ENCODE measurements at regions not wholly inside any gene's neighbourhood (a gene's known extent, or its start where the extent isn't known, plus 50 kb on each side); places are given as distances from the start of the nearest gene placed in this dataset.

- Histone ChIP-seq H4K20me1 (replicated peaks; ENCODE audit: control insufficient read depth, extremely low read depth, insufficient read depth, low read length) (no peaks in the 10 kb centered on the region), H3K36me3 (ENCODE audit: control insufficient read depth in 2 of 2, extremely low read depth in 1 of 2, insufficient read depth in 2 of 2, low read length in 2 of 2) (no peaks in the 10 kb centered on the region), H3K9ac (replicated peaks; ENCODE audit: extremely low read depth, insufficient read depth, low read length) (no peak overlapping the region), H2AFZ (ENCODE audit: low read depth, low read length) (no peak overlapping the region), H3K4me3 (replicated peaks in 1 of 3; ENCODE audit: insufficient read depth in 1 of 3, low read depth in 1 of 3, low read length in 3 of 3) (no peak overlapping the region), H3K27me3 (ENCODE audit: control insufficient read depth in 2 of 2, insufficient read depth in 2 of 2, low read length in 2 of 2) (no peaks in the 10 kb centered on the region), H3K4me1 (ENCODE audit: control insufficient read depth, extremely low read depth, insufficient read depth, low read length) (peaks cover 24% of the 10 kb centered on the region), H3K9me3 (replicated peaks; ENCODE audit: control insufficient read depth, insufficient read depth, low read length) (no peaks in the 10 kb centered on the region), H3K79me2 (ENCODE audit: control insufficient read depth, insufficient read depth, low read length) (no peaks in the 10 kb centered on the region), H3K27ac (ENCODE audit: insufficient read depth, low read depth, low read length) (no peak overlapping the region), H3K9me1 (replicated peaks; ENCODE audit: control insufficient read depth, extremely low read depth, insufficient read depth, low read length) (no peaks in the 10 kb centered on the region), H3K4me2 (ENCODE audit: insufficient read depth, low read length) (no peak overlapping the region)
- dilution Hi-C loops (cut with MboI; ENCODE audit: extremely low pct_ligation_motif_present, low sequenced_read_pairs): no loop called here
- ChIA-PET CTCF (interaction anchor here (1.0 to 1.2 kb wide), 3 partner anchors 11 to 688 kb away, joined by 3 read pairs; no protein-coding TSS in a partner anchor), POLR2A (no interaction called here)
- FAIRE-seq (no peak), DNase-seq (ENCODE audit: low read depth, low spot score) (peak; percentile 28)
- intact Hi-C loops (cut with micrococcal nuclease): loop anchor here (5.0 kb wide), 1 partner anchor 687 kb away; no protein-coding TSS in a partner anchor
- TF ChIP-seq EZH2 (IDR thresholded peaks at IDR 0.05; ENCODE audit: borderline replicate concordance, low read depth, low read length, severe bottlenecking): no peak
- TF ChIP-seq MYC (IDR thresholded peaks at IDR 0.05; ENCODE audit: low read depth, low read length): no peak
- no peak for TF ChIP-seq JUN (IDR thresholded peaks at IDR 0.05; ENCODE audit: borderline replicate concordance, insufficient read depth, insufficient read length, low read depth)
- no peak for TF ChIP-seq GATA2 (IDR thresholded peaks at IDR 0.05; ENCODE audit: insufficient read depth, insufficient read length, low read depth, low read length)
- TF ChIP-seq POLR2A (IDR thresholded peaks at IDR 0.05; ENCODE audit: low read depth, low read length): no peak
- TF ChIP-seq, protein P1, sequence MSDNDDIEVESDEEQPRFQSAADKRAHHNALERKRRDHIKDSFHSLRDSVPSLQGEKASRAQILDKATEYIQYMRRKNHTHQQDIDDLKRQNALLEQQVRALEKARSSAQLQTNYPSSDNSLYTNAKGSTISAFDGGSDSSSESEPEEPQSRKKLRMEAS (IDR thresholded peaks at IDR 0.05; ENCODE audit: insufficient read depth, insufficient read length): no peak
- no peak for TF ChIP-seq CTCF (IDR thresholded peaks at IDR 0.05; ENCODE audit: extremely low read depth in 1 of 2, insufficient read depth in 1 of 2, low read depth in 1 of 2, low read length in 2 of 2)
- TF ChIP-seq POLR2AphosphoS5 (IDR thresholded peaks at IDR 0.05; ENCODE audit: insufficient read depth, low read depth, low read length): no peak
- TF ChIP-seq FOS (IDR thresholded peaks at IDR 0.05; ENCODE audit: borderline replicate concordance, insufficient read depth, low read length): no peak
- BruUV-seq (replicated peaks): no TSS peak
Measured at GRCh38 chr12:88305254-88305890, 163.3 kb downstream of the TMTC3 start.

Measured in endothelial cell of umbilical vein (primary cell).